Activated T-cell treated with anti-CD3 and anti-CD28 coated beads, Interleukin-2, amount 50 U/mL, for 4 hours (primary cell): ENCODE measurements at regions not wholly inside any gene's neighbourhood (a gene's known extent, or its start where the extent isn't known, plus 50 kb on each side); places are given as distances from the start of the nearest gene placed in this dataset.

Experiments used
- ATAC-seq, 2 donors: fragments of 200-7000 bp; cut with Tn5 transposase; one replicate each; pipeline ENCODE4 v1.10.0; 2021
- DNase-seq: peaks from one replicate; pipeline ENCODE4 v3.0.0-alpha.2; 2020
- H3K27me3 Mint-ChIP-seq: one replicate; pipeline ENCODE4 v1.8.0; 2021; ENCODE audit warnings: low read depth, mixed read lengths
- H3K36me3 Mint-ChIP-seq: one replicate; pipeline ENCODE4 v1.8.0; 2022; ENCODE audit warnings: mixed read lengths; ENCODE audit not compliant: insufficient read depth
- H3K4me1 Mint-ChIP-seq: one replicate; pipeline ENCODE4 v1.8.0; 2021; ENCODE audit warnings: low read depth, mixed read lengths
- H3K4me3 Mint-ChIP-seq: one replicate; pipeline ENCODE4 v1.8.0; 2021; ENCODE audit warnings: mild to moderate bottlenecking, moderate library complexity, mixed read lengths
- H3K9me3 Mint-ChIP-seq: one replicate; pipeline ENCODE4 v1.8.0; 2021; ENCODE audit warnings: mixed read lengths

DNA sequence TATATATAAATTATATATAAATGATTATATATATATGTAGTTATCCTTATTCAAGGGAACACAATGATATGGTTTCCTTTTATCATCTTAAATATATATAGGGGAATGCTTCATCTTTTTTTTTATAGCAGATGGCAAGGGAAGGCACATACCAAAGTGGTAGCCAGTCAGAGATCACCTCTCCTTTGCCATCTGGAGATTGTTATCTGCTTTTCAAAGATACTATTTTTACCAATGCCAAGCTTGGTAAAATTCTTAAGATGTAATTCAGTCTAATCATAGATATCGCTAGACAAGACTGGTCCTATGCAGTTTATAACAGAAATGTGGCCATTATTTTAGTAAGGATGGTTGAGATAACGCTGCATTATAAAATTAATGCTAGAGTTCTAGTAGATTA, 64.7 kb upstream of the DSEL start:
- DNase-seq = no peak
- no peak overlapping the region for H3K4me3 Mint-ChIP-seq
- peaks cover 4% of the 10 kb centered on the region for H3K27me3 Mint-ChIP-seq
- no peaks in the 10 kb centered on the region for H3K9me3 Mint-ChIP-seq
- no peak for ATAC-seq
- no peaks in the 10 kb centered on the region for H3K36me3 Mint-ChIP-seq
- H3K4me1 Mint-ChIP-seq = no peaks in the 10 kb centered on the region

GRCh38 chr18:67577386-67577785, 60.9 kb upstream of the DSEL start:
- ATAC-seq (no peak), DNase-seq (no peak)
- Mint-ChIP-seq H3K9me3 (no peaks in the 10 kb centered on the region), H3K4me1 (no peaks in the 10 kb centered on the region), H3K4me3 (no peak overlapping the region), H3K36me3 (no peaks in the 10 kb centered on the region), H3K27me3 (no peaks in the 10 kb centered on the region)

DNA sequence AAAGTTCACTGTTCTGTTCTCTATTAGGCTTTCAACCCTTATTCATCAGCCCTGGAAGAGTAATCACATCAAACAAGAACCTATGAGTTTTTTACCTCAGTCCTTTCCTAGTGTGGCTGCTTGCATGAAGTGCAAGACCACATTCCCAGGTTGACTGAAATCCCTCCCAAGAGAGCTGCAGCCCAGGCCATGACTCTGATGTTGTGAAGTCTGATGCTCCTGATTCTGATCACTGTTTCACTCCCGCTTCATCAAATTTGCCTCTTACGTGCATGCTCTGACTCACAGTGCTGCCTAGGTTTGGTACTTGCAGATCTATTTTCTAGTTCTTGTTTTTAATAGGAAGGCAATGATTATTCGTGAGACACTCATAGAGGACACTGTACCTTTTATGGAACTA, 58.2 kb upstream of the DSEL start:
- H3K4me1 Mint-ChIP-seq = no peaks in the 10 kb centered on the region
- no peak overlapping the region for H3K4me3 Mint-ChIP-seq
- H3K9me3 Mint-ChIP-seq = no peaks in the 10 kb centered on the region
- H3K27me3 Mint-ChIP-seq = peaks cover 2% of the 10 kb centered on the region
- no peak for DNase-seq
- H3K36me3 Mint-ChIP-seq = no peaks in the 10 kb centered on the region
- ATAC-seq = no peak

DNA sequence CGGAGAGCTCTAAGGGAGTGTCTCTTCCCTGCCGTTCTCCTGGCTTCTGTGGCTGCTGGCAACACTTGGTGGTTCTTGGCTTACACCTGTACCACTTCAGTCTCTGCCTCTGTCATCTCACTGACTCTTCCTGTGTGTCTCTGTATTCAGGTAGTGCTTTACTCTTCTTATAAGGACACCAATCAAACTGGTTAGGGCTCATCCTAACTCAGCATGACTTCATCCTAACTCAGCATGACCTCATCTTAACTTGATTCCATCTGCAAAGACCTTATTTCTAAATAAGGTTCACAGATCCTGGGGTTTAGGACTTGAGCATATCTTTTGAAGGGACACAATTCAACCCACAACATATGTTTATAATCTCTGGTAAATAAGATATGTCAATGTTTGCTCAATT, 51.6 kb upstream of the DSEL start:
- no peak overlapping the region for H3K4me3 Mint-ChIP-seq
- peaks cover 8% of the 10 kb centered on the region for H3K27me3 Mint-ChIP-seq

More for the DNA sequence above, 51.6 kb upstream of the DSEL start:
- no peaks in the 10 kb centered on the region for H3K36me3 Mint-ChIP-seq
- no peak for DNase-seq
- no peak for ATAC-seq
- H3K4me1 Mint-ChIP-seq = no peaks in the 10 kb centered on the region
- no peaks in the 10 kb centered on the region for H3K9me3 Mint-ChIP-seq
